Endothelial cell of umbilical vein (primary cell): ENCODE measurements at regions not wholly inside any gene's neighbourhood (a gene's known extent, or its start where the extent isn't known, plus 50 kb on each side); places are given as distances from the start of the nearest gene placed in this dataset.

ENCODE experiments used
- BruUV-seq: library from RNA; stranded (reverse); fragments of 400-500 nt; replicated peaks from 2 replicates; lab custom pipeline; 2021; lab: Mats Ljungman, UMichigan
- CTCF ChIA-PET: fragments of 300-600, 350-600 bp; sonication (Branson Sonifier 250); formaldehyde crosslinking; loops from one replicate; lab custom pipeline; 2021; ENCODE audit warnings: antibody characterized with exemption, inconsistent platforms; lab: Charles Lee
- POLR2A ChIA-PET: fragments of 300-600, 350-600 bp; sonication (Branson Sonifier 250); formaldehyde crosslinking; loops from one replicate; lab custom pipeline; 2021; ENCODE audit warnings: antibody characterized with exemption, inconsistent platforms; lab: Charles Lee
- DNase-seq: peaks from one replicate; pipeline ENCODE4 v3.0.0-alpha.2; 2011; ENCODE audit warnings: low read depth, low spot score
- FAIRE-seq: peaks from 2 replicates; lab custom pipeline; 2011; peaks lifted over from hg19 to GRCh38; lab: Jason Lieb, UNC
- H2AFZ ChIP-seq: 2 replicates; pipeline ENCODE4 v1.6.0; 2012; ENCODE audit warnings: low read depth, low read length, control low read depth, inconsistent platforms
- H3K27ac ChIP-seq: 2 replicates; pipeline ENCODE4 v1.5.1; 2011; ENCODE audit warnings: low read depth, mild to moderate bottlenecking, control low read depth, low read length, moderate library complexity; ENCODE audit not compliant: insufficient read depth
- H3K27me3 ChIP-seq, 2 experiments: 2 replicates each; pipeline versions ENCODE4 v1.6.0 to v1.6.1; 2011; ENCODE audit warnings: low read length in 2 of 2, mixed read lengths in 1 of 2; ENCODE audit not compliant: control insufficient read depth in 2 of 2, insufficient read depth in 2 of 2
- H3K36me3 ChIP-seq, 2 experiments: 2 replicates in 1 of 2; 3 replicates in 1 of 2; pipeline ENCODE4 v1.5.1; 2011; ENCODE audit warnings: low read length in 2 of 2, mild to moderate bottlenecking in 1 of 2, moderate library complexity in 1 of 2; ENCODE audit not compliant: control insufficient read depth in 2 of 2, insufficient read depth in 2 of 2; ENCODE audit errors: extremely low read depth in 1 of 2
- H3K4me1 ChIP-seq: 3 replicates; pipeline ENCODE4 v1.5.1; 2011; ENCODE audit warnings: mild to moderate bottlenecking, low read length; ENCODE audit not compliant: control insufficient read depth, insufficient read depth; ENCODE audit errors: extremely low read depth
- H3K4me2 ChIP-seq: 2 replicates; pipeline ENCODE4 v1.6.1; 2011; ENCODE audit warnings: low read length, control low read depth, mixed read lengths; ENCODE audit not compliant: insufficient read depth
- H3K4me3 ChIP-seq, 3 experiments: fragments of 200-600 bp in 1 of 3; sonication (generic), shearing (Covaris generic) in 1 of 3; replicated peaks in 1 of 3; 2 replicates each; pipeline ENCODE4 v1.5.1; 2011 to 2016; ENCODE audit warnings: control low read depth in 3 of 3, low read length in 3 of 3, mild to moderate bottlenecking in 2 of 3, inconsistent platforms in 1 of 3, low read depth in 1 of 3, moderate library complexity in 1 of 3; ENCODE audit not compliant: insufficient read depth in 1 of 3
- H3K79me2 ChIP-seq: 2 replicates; pipeline ENCODE4 v1.6.0; 2012; ENCODE audit warnings: low read length, inconsistent platforms; ENCODE audit not compliant: control insufficient read depth, insufficient read depth
- H3K9ac ChIP-seq: replicated peaks from 2 replicates; pipeline ENCODE3; 2011; ENCODE audit warnings: low read length, control low read depth; ENCODE audit not compliant: insufficient read depth; ENCODE audit errors: extremely low read depth
- H3K9me1 ChIP-seq: replicated peaks from 3 replicates; pipeline ENCODE4 v1.6.0; 2011; ENCODE audit warnings: mild to moderate bottlenecking, low read length; ENCODE audit not compliant: control insufficient read depth, insufficient read depth; ENCODE audit errors: extremely low read depth
- H3K9me3 ChIP-seq: replicated peaks from 2 replicates; pipeline ENCODE4 v1.5.1; 2012; ENCODE audit warnings: low read length, inconsistent platforms; ENCODE audit not compliant: control insufficient read depth, insufficient read depth
- H4K20me1 ChIP-seq: replicated peaks from 2 replicates; pipeline ENCODE3; 2011; ENCODE audit warnings: mild to moderate bottlenecking, low read length; ENCODE audit not compliant: control insufficient read depth, insufficient read depth; ENCODE audit errors: extremely low read depth
- CTCF ChIP-seq, 2 donors: IDR thresholded peaks; 1 replicate in 1 of 2; 2 replicates in 1 of 2; pipeline ENCODE4 v1.5.1; 2011; ENCODE audit warnings: low read length in 2 of 2, mild to moderate bottlenecking in 2 of 2, moderate library complexity in 2 of 2, control low read depth in 1 of 2, inconsistent platforms in 1 of 2, low read depth in 1 of 2; ENCODE audit not compliant: insufficient read depth in 1 of 2; ENCODE audit errors: extremely low read depth in 1 of 2
- POLR2AphosphoS5 ChIP-seq: IDR thresholded peaks from 2 replicates; pipeline ENCODE4 v1.6.1; 2012; ENCODE audit warnings: low read depth, mild to moderate bottlenecking, control low read depth, low read length, moderate library complexity; ENCODE audit not compliant: insufficient read depth
- dilution Hi-C: fragments of 300-500 bp; cut with MboI; formaldehyde crosslinking; loops from one replicate; pipeline ENCODE4 v1.15.0; 2019; ENCODE audit warnings: low sequenced_read_pairs; ENCODE audit not compliant: extremely low pct_ligation_motif_present
- intact Hi-C: fragments of 100-400 bp; cut with micrococcal nuclease; formaldehyde crosslinking; loops from one replicate; pipeline ENCODE4 v1.10.0; 2022

GRCh38 chr19:31013384-31014020, 335.7 kb downstream of the TSHZ3 start:
- no peaks in the 10 kb centered on the region for H3K4me1 ChIP-seq
- POLR2A ChIA-PET: no interaction called here

More at GRCh38 chr19:31013384-31014020, 335.7 kb downstream of the TSHZ3 start:
- H3K27ac ChIP-seq: no peak overlapping the region
- no peaks in the 10 kb centered on the region for H3K36me3 ChIP-seq
- no peak overlapping the region for H3K4me3 ChIP-seq
- dilution Hi-C loops: no loop called here
- H3K79me2 ChIP-seq: no peaks in the 10 kb centered on the region
- DNase-seq: no peak
- H4K20me1 ChIP-seq: no peaks in the 10 kb centered on the region
- H3K9ac ChIP-seq: no peak overlapping the region
- no peak for TF ChIP-seq POLR2AphosphoS5
- no peak for TF ChIP-seq CTCF (IDR thresholded peaks at IDR 0.05; ENCODE audit: extremely low read depth in 1 of 2, insufficient read depth in 1 of 2, low read depth in 1 of 2, low read length in 2 of 2)
- intact Hi-C loops: no loop called here
- no peaks in the 10 kb centered on the region for H3K9me1 ChIP-seq
- CTCF ChIA-PET: no interaction called here
- H3K9me3 ChIP-seq: peaks cover 8% of the 10 kb centered on the region
- no TSS peak for BruUV-seq
- H3K27me3 ChIP-seq: no peaks in the 10 kb centered on the region
- FAIRE-seq: no peak
- H2AFZ ChIP-seq: no peak overlapping the region
- no peak overlapping the region for H3K4me2 ChIP-seq
